ENCODE measurements at regions not wholly inside any gene's neighbourhood (a gene's known extent, or its start where the extent isn't known, plus 50 kb on each side); places are given as distances from the start of the nearest gene placed in this dataset.
"Not testable (repeated sequence)": the region's sequence is repeated elsewhere in the genome, so short reads cannot be mapped to it uniquely, and the experiment has no call there.

DNA sequence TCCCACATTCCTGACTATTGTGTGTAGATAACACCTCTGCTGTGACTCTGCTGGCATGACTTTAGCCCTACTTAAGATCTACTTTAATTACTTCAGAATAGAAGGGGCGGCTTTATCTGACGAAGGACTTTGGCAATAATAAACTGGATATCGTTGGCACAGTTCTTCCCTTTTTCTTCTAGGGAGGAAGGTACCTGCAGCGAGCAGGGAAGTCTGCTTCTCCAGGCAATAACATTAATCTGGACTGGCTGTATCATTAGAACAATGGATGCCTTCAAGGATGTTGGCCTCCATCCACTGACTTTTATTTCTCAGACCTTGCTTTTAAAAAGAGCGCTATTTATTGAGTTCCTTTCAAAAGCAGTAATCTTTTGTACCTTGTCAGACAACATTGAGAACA lies 172.6 kb upstream of the THSD7A start:
- no peak for DNase-seq (ENCODE audit: low spot score)

- DNase-seq (ENCODE audit: low spot score): no peak
Measured at GRCh38 chr7:12007576-12007975, 175.6 kb upstream of the THSD7A start.

DNA sequence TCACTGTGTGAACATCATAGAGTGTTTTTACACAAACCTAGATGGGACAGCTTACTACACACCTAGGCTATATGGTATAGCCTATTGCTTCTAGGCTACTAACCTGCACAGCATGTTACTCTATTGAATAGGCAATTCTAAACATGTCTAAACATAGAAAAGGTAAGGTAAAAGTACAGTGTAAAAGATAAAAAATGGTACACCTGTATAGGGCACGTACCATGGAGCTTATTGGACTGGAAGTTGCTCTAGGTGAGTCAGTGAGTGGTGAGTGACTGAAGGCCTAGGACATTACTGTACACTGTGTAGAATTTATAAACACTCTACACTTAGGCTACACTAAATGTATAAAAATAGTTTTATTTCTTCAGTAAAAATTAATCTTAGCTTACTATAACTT lies 182.0 kb upstream of the THSD7A start:
- DNase-seq (ENCODE audit: low spot score): no peak

DNA sequence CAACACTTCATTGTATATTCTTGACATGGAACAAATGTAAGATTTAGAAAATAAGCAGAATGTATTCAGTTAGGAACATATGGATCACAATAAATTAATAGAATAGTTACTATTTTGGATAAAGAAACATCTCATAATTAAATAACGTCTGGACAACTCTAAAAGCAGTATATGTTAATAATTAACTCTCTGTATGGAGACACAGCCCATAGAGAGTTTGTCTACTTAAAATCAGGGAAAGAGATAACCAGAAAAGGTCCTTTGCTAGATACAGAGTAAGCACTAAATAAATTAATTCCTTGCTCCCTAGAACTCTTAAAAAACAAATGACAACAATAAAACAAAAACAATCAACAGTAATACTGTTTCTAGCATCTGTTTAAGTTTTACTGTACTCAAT lies 184.4 kb upstream of the THSD7A start:
- DNase-seq (ENCODE audit: low spot score): no peak

- no peak for DNase-seq (ENCODE audit: low spot score)
Measured at GRCh38 chr7:12017046-12017445, 185.0 kb upstream of the THSD7A start.

- not testable (repeated sequence) for DNase-seq (ENCODE audit: low spot score)
Measured at GRCh38 chr7:12022011-12022410, 189.1 kb upstream of the TMEM106B start.

DNA sequence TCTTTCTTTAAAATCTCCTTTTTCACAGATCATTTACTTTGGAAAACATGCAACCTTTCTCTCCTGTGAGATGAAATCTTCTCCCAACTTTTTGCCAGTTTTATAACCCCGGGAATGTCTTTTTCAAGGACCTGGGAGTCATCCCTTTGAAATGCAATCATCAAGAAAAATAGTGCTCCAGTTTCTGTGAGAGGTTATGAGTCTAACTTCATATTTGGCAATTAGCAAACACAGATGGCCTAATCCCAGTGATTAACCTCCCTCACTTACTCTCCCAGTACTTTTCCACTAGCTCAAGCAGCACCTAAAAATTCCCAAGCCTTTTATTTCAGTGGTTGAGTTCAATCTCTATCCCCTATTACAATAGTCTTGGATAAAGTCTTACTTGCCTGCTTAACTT lies 185.8 kb upstream of the TMEM106B start:
- DNase-seq (ENCODE audit: low spot score): peak; percentile 13

GRCh38 chr7:12028508-12028907 lies 182.6 kb upstream of the TMEM106B start:
- DNase-seq (ENCODE audit: low spot score): no peak

- no peak for DNase-seq (ENCODE audit: low spot score)
Measured at GRCh38 chr7:12030116-12030515, 181.0 kb upstream of the TMEM106B start.

GRCh38 chr7:12031186-12031585 lies 179.9 kb upstream of the TMEM106B start:
- DNase-seq (ENCODE audit: low spot score): no peak

GRCh38 chr7:12031638-12032037 lies 179.5 kb upstream of the TMEM106B start:
- no peak for DNase-seq (ENCODE audit: low spot score)

DNA sequence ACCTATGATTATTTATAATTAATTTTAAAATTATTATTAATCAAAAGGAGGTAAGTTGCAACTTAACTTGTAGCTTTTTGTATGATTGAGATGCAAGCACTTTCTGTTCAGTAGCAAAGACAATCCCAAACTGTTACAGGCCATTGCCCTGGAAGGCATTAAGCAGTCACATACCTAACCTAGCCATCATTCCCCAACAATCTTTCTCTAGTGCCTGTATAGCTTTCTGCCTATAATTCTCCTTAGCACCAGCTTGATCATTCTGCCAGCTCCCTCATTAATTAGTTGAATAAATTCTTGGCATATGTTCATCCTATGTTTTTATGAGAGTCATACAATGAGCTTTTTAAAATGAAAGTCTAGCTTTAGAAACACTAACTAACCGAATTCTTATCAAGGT lies 178.9 kb upstream of the TMEM106B start:
- no peak for DNase-seq (ENCODE audit: low spot score)

DNA sequence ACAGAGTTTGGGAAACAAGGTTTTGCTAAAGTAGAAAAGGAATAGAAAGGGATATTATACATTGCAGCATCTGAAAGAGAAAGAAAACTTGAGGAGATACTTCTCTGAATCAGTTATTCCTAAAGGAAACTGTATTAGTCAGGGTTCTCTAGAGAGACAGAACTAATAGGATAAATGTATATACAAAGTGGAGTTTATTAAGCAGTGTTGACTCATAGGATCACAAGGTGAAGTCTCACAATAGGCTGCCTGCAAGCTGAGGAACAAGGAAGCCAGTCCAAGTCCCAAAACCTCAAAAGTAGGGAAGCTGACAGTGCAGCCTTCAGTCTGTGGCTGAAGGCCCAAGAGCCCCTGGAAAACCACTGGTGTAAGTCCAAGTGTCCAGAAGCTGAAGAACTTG lies 167.6 kb upstream of the TMEM106B start:
- not testable (repeated sequence) for DNase-seq (ENCODE audit: low spot score)

DNA sequence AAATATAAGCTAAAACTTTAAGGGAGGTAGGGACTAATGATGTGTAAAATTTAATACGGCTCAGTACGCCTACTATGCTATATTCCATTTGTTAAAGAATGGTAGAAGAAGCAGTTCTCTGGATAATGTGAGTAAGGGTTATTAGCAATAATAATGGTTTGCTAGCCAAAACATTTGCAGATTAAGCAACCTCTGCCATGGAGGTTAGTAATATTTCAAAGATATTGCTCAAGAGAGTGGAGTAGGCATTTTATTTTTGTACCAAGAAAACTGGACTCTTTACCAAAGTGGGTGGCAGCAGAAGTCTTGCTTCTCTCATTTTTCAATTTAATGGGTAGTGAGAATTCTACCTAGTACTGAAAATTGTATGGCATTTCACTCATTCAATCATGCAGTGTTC lies 158.9 kb upstream of the TMEM106B start:
- DNase-seq (ENCODE audit: low spot score): no peak

GRCh38 chr7:12053561-12053960 lies 157.5 kb upstream of the TMEM106B start:
- no peak for DNase-seq (ENCODE audit: low spot score)

- DNase-seq (ENCODE audit: low spot score): no peak
Measured at GRCh38 chr7:12054830-12055229, 156.3 kb upstream of the TMEM106B start.

DNA sequence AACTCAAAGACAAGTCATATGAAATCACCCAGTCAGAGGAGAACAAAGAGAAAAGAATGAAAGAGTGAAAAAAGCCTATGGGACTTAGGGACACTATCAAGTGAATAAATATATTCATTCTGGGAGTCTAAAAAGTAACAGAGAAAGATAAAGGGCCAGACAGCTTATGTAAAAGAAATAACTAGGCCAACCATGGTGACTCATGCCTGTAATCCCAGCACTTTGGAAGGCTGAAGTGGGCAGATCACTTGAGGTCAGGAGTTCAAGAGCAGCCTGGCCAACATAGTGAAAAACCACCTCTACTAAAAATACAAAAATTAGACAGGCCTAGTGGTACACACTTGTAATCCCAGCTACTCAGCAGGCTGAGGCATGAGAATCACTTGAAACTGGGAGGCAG lies 154.7 kb upstream of the TMEM106B start:
- DNase-seq (ENCODE audit: low spot score): no peak

GRCh38 chr7:12056977-12057376 lies 154.1 kb upstream of the TMEM106B start:
- DNase-seq (ENCODE audit: low spot score): no peak

DNA sequence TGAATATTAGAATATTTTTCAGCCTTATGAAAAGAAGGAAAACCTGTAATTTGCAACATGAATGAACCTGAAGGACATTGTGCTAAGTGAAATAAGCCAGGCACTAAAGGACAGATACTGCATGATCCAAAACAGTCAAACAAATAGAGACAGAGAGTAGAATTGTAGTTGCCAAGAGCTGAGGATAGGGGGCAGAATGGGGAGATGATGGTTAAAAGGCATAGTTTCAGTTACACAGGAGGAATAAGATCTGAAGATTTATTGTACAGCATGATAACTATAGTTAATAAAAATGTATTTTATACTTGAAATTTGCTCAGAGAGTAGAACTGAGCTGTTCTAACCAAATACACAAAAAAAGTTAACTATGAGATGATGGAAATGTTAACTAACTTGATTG lies 149.0 kb upstream of the TMEM106B start:
- no peak for DNase-seq (ENCODE audit: low spot score)

- DNase-seq (ENCODE audit: low spot score): no peak
Measured at GRCh38 chr7:12064586-12065127, 146.4 kb upstream of the TMEM106B start.

DNA sequence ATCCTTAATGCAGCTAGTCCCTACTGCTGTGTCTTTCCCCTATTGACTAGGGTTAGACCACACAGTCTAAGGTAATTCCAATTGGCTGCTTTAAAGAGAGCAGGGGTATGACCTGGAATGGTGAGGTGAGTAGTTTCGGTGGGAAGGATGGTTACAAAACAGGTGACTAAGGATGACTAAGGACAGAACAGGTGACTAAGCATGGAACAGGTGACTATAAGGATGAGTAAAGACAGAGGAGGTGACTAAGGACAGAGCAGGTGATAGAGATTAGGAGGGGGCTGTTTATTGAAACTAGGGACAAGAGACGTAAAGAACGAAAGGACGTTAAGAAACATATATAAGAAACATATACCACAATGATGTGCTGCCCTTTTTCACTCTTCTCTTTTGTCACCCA lies 145.1 kb upstream of the TMEM106B start:
- no peak for DNase-seq (ENCODE audit: low spot score)

DNA sequence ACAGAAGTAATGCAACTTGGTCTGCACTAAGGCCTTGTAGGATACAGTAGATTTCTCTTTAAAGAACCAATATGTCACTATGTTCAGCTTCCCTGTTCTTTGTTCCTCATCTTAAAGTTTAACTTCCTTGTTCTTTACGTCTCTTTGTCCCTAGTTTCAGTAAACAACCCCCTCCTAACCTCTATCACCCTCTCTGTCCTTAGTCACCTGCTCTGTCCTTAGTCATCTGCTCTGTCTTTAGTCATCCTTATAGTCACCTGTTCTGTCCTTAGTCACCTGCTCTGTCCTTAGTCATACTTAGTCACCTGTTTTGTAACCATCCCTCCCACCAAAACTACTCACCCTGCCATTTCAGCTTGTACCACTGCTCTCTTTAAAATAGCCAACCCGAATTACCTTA lies 144.6 kb upstream of the TMEM106B start:
- DNase-seq (ENCODE audit: low spot score): no peak

DNA sequence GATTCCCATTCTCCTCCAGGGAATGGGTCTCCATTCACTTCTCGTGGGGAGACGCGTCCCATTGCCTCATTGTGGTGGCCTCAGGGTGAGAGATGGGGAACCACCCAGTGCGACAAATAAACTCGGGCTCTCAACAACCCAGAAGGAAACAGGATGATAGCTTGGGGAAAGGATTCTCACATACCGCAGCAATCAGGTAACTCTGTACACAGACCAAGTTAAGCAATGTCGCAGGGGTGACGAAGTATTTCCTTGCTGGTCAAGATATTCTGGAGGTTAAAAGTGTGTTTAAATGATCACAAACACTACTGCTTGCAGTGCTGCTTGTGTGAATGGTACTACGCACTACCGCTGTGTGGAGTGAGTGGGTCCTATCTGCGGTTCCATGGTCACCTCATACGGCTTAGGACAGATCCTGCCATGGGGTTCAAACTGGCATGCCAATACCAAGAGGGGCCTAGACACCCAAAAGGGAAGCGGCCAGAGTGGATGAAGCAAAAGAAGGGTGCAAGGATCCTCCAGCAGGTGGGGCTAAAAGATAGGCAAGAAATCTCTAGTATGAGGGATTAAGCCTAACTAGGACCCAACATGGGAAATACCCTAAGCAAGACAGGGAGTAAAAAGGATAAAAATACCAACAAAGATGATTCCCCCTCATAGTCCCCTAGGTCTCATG lies 143.8 kb upstream of the TMEM106B start:
- peak; percentile 27 for DNase-seq (ENCODE audit: low spot score)

GRCh38 chr7:12069757-12070156 lies 141.3 kb upstream of the TMEM106B start:
- DNase-seq (ENCODE audit: low spot score): no peak
